ENCODE measurements at regions not wholly inside any gene's neighbourhood (a gene's known extent, or its start where the extent isn't known, plus 50 kb on each side); places are given as distances from the start of the nearest gene placed in this dataset.

GRCh38 chr3:34475851-34476250 is 677.4 kb downstream of the PDCD6IP start:
- TF ChIP-seq POLR2A (IDR thresholded peaks at IDR 0.05; ENCODE audit: low read depth, low read length) (no peak), TAF1 (IDR thresholded peaks at IDR 0.05; ENCODE audit: borderline replicate concordance, low read depth, low read length) (no peak)

Measured in GM12892 (cell line).